CD4-positive, alpha-beta T cell (primary cell): ENCODE measurements at regions not wholly inside any gene's neighbourhood (a gene's known extent, or its start where the extent isn't known, plus 50 kb on each side); places are given as distances from the start of the nearest gene placed in this dataset.

ENCODE experiments used
- ATAC-seq: fragments of 200-7000 bp; cut with Tn5 transposase; one replicate; pipeline ENCODE4 v1.10.0; 2022; ENCODE audit warnings: mild to moderate bottlenecking; ENCODE audit not compliant: poor library complexity
- CTCF ChIA-PET: fragments of 350-600 bp; sonication (Branson Sonifier 250); formaldehyde crosslinking; loops from one replicate; lab custom pipeline; 2021; ENCODE audit warnings: antibody characterized with exemption, inconsistent platforms; lab: Charles Lee
- POLR2A ChIA-PET: fragments of 350-600 bp; sonication (Branson Sonifier 250); formaldehyde crosslinking; loops from one replicate; lab custom pipeline; 2021; ENCODE audit warnings: antibody characterized with exemption, inconsistent platforms; lab: Charles Lee
- DNase-seq, 14 experiments: peaks; one replicate each; pipeline ENCODE4 v3.0.0-alpha.2; 2013 to 2020; ENCODE audit warnings: mixed read lengths in 2 of 14
- H3K27ac ChIP-seq, 2 donors: one replicate each; pipeline versions ENCODE4 v1.5.1 to v1.7.0; 2013; ENCODE audit warnings: low read length in 2 of 2, low read depth in 1 of 2, mild to moderate bottlenecking in 1 of 2
- H3K27me3 ChIP-seq, 2 experiments: 1 replicate in 1 of 2; 2 replicates in 1 of 2; pipeline versions ENCODE4 v1.6.1 to v1.7.0; 2013; ENCODE audit warnings: low read length in 2 of 2, control low read depth in 1 of 2, mild to moderate bottlenecking in 1 of 2, moderate library complexity in 1 of 2; ENCODE audit not compliant: insufficient read depth in 2 of 2, control insufficient read depth in 1 of 2
- H3K36me3 ChIP-seq: one replicate; pipeline ENCODE4 v1.6.1; 2013; ENCODE audit warnings: low read length, control low read depth; ENCODE audit not compliant: insufficient read depth
- H3K4me1 ChIP-seq: one replicate; pipeline ENCODE4 v1.6.1; 2013; ENCODE audit warnings: low read length, control low read depth; ENCODE audit not compliant: insufficient read depth
- H3K4me3 ChIP-seq: one replicate; pipeline ENCODE4 v1.5.1; 2013; ENCODE audit warnings: mild to moderate bottlenecking, low read length, moderate library complexity
- H3K9me3 ChIP-seq, 2 experiments: 1 replicate in 1 of 2; 2 replicates in 1 of 2; pipeline versions ENCODE4 v1.6.1 to v1.7.0; 2013; ENCODE audit warnings: low read length in 2 of 2, mild to moderate bottlenecking in 2 of 2, control low read depth in 1 of 2, moderate library complexity in 1 of 2; ENCODE audit not compliant: control insufficient read depth in 1 of 2, insufficient read depth in 1 of 2
- H3K27ac Mint-ChIP-seq: one replicate; pipeline ENCODE4 v1.8.0; 2020; ENCODE audit warnings: mixed read lengths
- H3K27me3 Mint-ChIP-seq: one replicate; pipeline ENCODE4 v1.8.0; 2021; ENCODE audit warnings: mixed read lengths
- H3K36me3 Mint-ChIP-seq: one replicate; pipeline ENCODE4 v1.8.0; 2021; ENCODE audit warnings: low read depth, mixed read lengths
- H3K4me1 Mint-ChIP-seq: one replicate; pipeline ENCODE4 v1.8.0; 2021; ENCODE audit warnings: low read depth, mixed read lengths
- H3K4me3 Mint-ChIP-seq: one replicate; pipeline ENCODE4 v1.8.0; 2020; ENCODE audit warnings: mild to moderate bottlenecking, mixed read lengths
- H3K9me3 Mint-ChIP-seq: one replicate; pipeline ENCODE4 v1.8.0; 2020; ENCODE audit warnings: mixed read lengths
- CTCF ChIP-seq: fragments of 200-600 bp; IDR thresholded peaks from one replicate; pipeline ENCODE4 v1.8.0; 2022; ENCODE audit warnings: antibody characterized with exemption, mild to moderate bottlenecking
- intact Hi-C, 2 experiments: fragments of 100-400 bp; cut with DNase I in 1 of 2; cut with micrococcal nuclease in 1 of 2; formaldehyde crosslinking; loops; one replicate each; pipeline versions ENCODE4 v1.15.1 to v1.9.0; 2023 to 2025; cut with DNase I, micrococcal nuclease

GRCh38 chr1:29633771-29634170 is 397.4 kb downstream of the PTPRU start:
- peaks cover 0 to 9% of the 10 kb centered on the region in 2 experiments for H3K9me3 ChIP-seq
- Mint-ChIP-seq H3K4me1 (no peaks in the 10 kb centered on the region), H3K27ac (no peak overlapping the region), H3K4me3 (no peak overlapping the region), H3K36me3 (no peaks in the 10 kb centered on the region), H3K27me3 (peaks cover 33% of the 10 kb centered on the region), H3K9me3 (no peaks in the 10 kb centered on the region)
- no peak overlapping the region for H3K4me3 ChIP-seq
- DNase-seq (no peak), ATAC-seq (no peak)
- H3K27ac ChIP-seq: no peak overlapping the region
- H3K4me1 ChIP-seq: no peaks in the 10 kb centered on the region
- ChIA-PET POLR2A (no interaction called here), CTCF (no interaction called here)
- intact Hi-C loops: no loop called here
- H3K36me3 ChIP-seq: no peaks in the 10 kb centered on the region
- peaks cover 0 to 4% of the 10 kb centered on the region in 2 experiments for H3K27me3 ChIP-seq
- TF ChIP-seq CTCF: no peak

GRCh38 chr1:29632806-29633615 is 396.7 kb downstream of the PTPRU start:
- ChIA-PET POLR2A (no interaction called here), CTCF (no interaction called here)
- Mint-ChIP-seq H3K27ac (no peak overlapping the region), H3K36me3 (no peaks in the 10 kb centered on the region), H3K27me3 (peaks cover 37% of the 10 kb centered on the region), H3K4me3 (no peak overlapping the region), H3K9me3 (no peaks in the 10 kb centered on the region), H3K4me1 (no peaks in the 10 kb centered on the region)
- DNase-seq (no peak), ATAC-seq (no peak)
- Histone ChIP-seq H3K36me3 (no peaks in the 10 kb centered on the region), H3K9me3 (peaks cover 0 to 12% of the 10 kb centered on the region in 2 experiments), H3K4me3 (no peak overlapping the region), H3K4me1 (no peaks in the 10 kb centered on the region), H3K27me3 (peaks cover 0 to 4% of the 10 kb centered on the region in 2 experiments), H3K27ac (no peak overlapping the region)
- TF ChIP-seq CTCF: no peak
- intact Hi-C loops: no loop called here

- Mint-ChIP-seq H3K4me1 (no peaks in the 10 kb centered on the region), H3K4me3 (no peak overlapping the region), H3K9me3 (no peaks in the 10 kb centered on the region), H3K27me3 (peaks cover 33% of the 10 kb centered on the region), H3K27ac (no peak overlapping the region), H3K36me3 (no peaks in the 10 kb centered on the region)
- CTCF ChIA-PET: no interaction called here
- ATAC-seq (no peak), DNase-seq (no peak)
- no peaks in the 10 kb centered on the region for H3K36me3 ChIP-seq
- no peak overlapping the region for H3K4me3 ChIP-seq
- POLR2A ChIA-PET: no interaction called here
- H3K27me3 ChIP-seq: peaks cover 0 to 4% of the 10 kb centered on the region in 2 experiments
- TF ChIP-seq CTCF: no peak
- peaks cover 0 to 16% of the 10 kb centered on the region in 2 experiments for H3K9me3 ChIP-seq
- no peaks in the 10 kb centered on the region for H3K4me1 ChIP-seq
- intact Hi-C loops: no loop called here
- H3K27ac ChIP-seq: no peak overlapping the region
Measured at GRCh38 chr1:29631836-29632805, 395.8 kb downstream of the PTPRU start.
